Breast epithelium (tissue), 4 donors: ENCODE measurements at regions not wholly inside any gene's neighbourhood (a gene's known extent, or its start where the extent isn't known, plus 50 kb on each side); places are given as distances from the start of the nearest gene placed in this dataset.

Experiments
- DNase-seq, 2 donors: peaks; one replicate each; pipeline ENCODE4 v3.0.0-alpha.2; 2019; ENCODE audit warnings: low spot score in 2 of 2
- H3K27ac ChIP-seq, 2 donors: fragments of 200-600 bp; sonication (generic) in 1 of 2; one replicate each; pipeline ENCODE4 v1.5.1; 2016 to 2019; ENCODE audit warnings: mild to moderate bottlenecking in 1 of 2
- H3K27me3 ChIP-seq, 2 donors: fragments of 200-600 bp; sonication (generic) in 1 of 2; one replicate each; pipeline versions ENCODE4 v1.5.1 to v1.6.0; 2017 to 2019; ENCODE audit warnings: control low read depth in 1 of 2, mild to moderate bottlenecking in 1 of 2
- H3K36me3 ChIP-seq: fragments of 200-600 bp; one replicate; pipeline ENCODE4 v1.5.1; 2019
- H3K4me1 ChIP-seq, 2 donors: fragments of 200-600 bp; sonication (generic); one replicate each; pipeline ENCODE4 v1.5.1; 2016 to 2019; ENCODE audit warnings: control low read depth in 1 of 2
- H3K4me3 ChIP-seq, 3 donors: fragments of 200-600 bp; sonication (generic); 1 replicate in 2 of 3; 2 replicates in 1 of 3; pipeline ENCODE4 v1.5.1; 2016 to 2019; ENCODE audit warnings: mild to moderate bottlenecking in 3 of 3, moderate library complexity in 2 of 3
- H3K9me3 ChIP-seq, 2 donors: fragments of 200-600 bp; sonication (generic) in 1 of 2; one replicate each; pipeline ENCODE4 v1.5.1; 2016 to 2019; ENCODE audit warnings: control low read depth in 1 of 2
- POLR2A ChIP-seq: fragments of 450-650 bp; IDR thresholded peaks from one replicate; pipeline ENCODE4 v1.6.1; 2016; ENCODE audit warnings: antibody characterized with exemption, mild to moderate bottlenecking, moderate library complexity
- POLR2AphosphoS5 ChIP-seq, 3 donors: sonication (generic); formaldehyde crosslinking; IDR thresholded peaks; one replicate each; pipeline ENCODE4 v1.6.1; 2017; ENCODE audit warnings: antibody characterized with exemption in 3 of 3
- intact Hi-C: fragments of 100-400 bp; cut with DNase I; formaldehyde crosslinking; loops from one replicate; pipeline ENCODE4 v1.15.1; 2023; ENCODE audit warnings: low total_unique reads
- TF ChIP-seq, protein P1 (sequence below), 3 donors: fragments of 450-650 bp; IDR thresholded peaks; one replicate each; pipeline ENCODE4 v1.5.1; 2016 to 2017; ENCODE audit warnings: antibody characterized with exemption in 3 of 3, mild to moderate bottlenecking in 3 of 3, moderate library complexity in 3 of 3

DNA sequence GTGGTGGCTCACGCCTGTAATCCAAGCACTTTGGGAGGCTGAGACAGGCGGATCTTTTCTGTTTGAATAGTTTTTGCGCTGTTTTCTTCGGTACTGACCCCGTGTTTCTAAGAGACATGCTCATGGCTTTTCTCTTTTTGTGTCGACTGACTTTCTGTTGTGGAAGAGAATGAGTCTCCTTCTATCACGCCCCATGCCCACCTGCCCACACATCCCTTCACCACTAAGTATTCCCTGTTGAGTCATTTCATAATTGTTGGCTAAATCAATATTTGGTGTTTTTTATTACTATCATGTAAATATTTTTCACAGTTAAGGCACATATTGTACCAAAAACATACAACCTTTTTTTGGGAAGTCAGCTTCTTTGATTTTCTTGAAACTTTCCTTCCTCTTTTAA lies 198.8 kb upstream of the TWIST2 start:
- TF ChIP-seq POLR2AphosphoS5 (IDR thresholded peaks at IDR 0.05) (no peak), POLR2A (no peak)
- TF ChIP-seq, protein P1, sequence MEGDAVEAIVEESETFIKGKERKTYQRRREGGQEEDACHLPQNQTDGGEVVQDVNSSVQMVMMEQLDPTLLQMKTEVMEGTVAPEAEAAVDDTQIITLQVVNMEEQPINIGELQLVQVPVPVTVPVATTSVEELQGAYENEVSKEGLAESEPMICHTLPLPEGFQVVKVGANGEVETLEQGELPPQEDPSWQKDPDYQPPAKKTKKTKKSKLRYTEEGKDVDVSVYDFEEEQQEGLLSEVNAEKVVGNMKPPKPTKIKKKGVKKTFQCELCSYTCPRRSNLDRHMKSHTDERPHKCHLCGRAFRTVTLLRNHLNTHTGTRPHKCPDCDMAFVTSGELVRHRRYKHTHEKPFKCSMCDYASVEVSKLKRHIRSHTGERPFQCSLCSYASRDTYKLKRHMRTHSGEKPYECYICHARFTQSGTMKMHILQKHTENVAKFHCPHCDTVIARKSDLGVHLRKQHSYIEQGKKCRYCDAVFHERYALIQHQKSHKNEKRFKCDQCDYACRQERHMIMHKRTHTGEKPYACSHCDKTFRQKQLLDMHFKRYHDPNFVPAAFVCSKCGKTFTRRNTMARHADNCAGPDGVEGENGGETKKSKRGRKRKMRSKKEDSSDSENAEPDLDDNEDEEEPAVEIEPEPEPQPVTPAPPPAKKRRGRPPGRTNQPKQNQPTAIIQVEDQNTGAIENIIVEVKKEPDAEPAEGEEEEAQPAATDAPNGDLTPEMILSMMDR (IDR thresholded peaks at IDR 0.05) = no peak
- Histone ChIP-seq H3K9me3 (no peaks in the 10 kb centered on the region), H3K4me1 (no peaks in the 10 kb centered on the region), H3K27me3 (no peaks in the 10 kb centered on the region), H3K36me3 (no peaks in the 10 kb centered on the region), H3K27ac (no peak overlapping the region), H3K4me3 (no peak overlapping the region)
- peak in 1 of 2 donors; percentile 9 for DNase-seq
- intact Hi-C loops = loop anchor here (5.0 kb wide), 1 partner anchor 323 kb away; no protein-coding TSS in a partner anchor

DNA sequence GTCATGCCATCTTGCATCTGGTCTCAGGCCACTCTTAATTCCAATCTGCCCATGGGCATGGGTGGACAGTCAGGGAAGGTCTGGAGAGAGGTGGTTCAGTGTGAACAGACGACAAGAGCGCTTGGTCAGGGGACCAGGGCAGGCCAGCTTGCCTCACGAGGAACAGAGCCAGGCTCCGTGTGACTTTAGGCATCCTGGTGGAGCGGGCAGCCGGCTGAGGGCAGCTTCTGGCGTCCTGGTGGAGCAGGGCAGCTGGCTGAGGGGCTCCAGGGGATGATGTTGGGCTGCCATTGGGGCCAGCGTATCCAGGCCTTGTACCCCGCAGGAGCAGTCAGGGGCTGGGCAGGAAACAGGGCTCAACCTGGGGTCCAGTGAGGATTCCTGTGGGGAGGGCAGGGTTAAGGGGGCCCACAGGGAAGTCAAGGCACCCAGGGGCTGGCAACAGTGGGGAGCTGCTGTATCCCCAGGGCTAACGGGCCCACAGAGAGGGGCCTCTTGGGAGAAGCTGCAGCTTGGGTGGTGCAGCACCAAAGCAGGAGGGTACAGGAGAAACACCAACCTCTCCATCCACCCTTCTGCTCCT lies 197.9 kb upstream of the TWIST2 start:
- Histone ChIP-seq H3K27ac (no peak overlapping the region), H3K4me1 (no peaks in the 10 kb centered on the region), H3K9me3 (no peaks in the 10 kb centered on the region), H3K36me3 (no peaks in the 10 kb centered on the region), H3K27me3 (no peaks in the 10 kb centered on the region), H3K4me3 (no peak overlapping the region)
- no peak for TF ChIP-seq POLR2A
- no peak for TF ChIP-seq POLR2AphosphoS5 (IDR thresholded peaks at IDR 0.05)
- TF ChIP-seq, protein P1 (IDR thresholded peaks at IDR 0.05) = no peak
- DNase-seq = peak in 1 of 2 donors; percentile 7
- intact Hi-C loops = loop anchor here (5.0 kb wide), 1 partner anchor 322 kb away; no protein-coding TSS in a partner anchor

DNA sequence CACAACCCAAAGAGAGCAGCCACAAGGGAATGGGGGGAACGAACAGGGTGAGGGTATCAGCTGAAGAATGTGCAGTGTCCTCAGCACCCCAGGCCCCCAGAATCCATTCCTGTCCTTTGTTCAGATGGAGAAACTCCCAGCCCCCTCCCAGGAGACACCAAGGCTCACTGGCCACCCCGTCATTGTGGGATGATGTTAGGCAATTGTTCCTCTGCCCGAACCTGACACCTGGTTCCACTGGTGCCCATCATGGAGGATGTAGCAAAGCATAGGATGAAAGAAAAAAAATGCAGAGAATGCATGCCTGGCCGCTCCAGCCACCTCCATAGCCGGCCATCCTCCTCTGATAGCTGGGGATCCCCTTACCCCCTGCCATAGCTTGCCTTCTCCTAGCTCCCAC lies 197.3 kb upstream of the TWIST2 start:
- DNase-seq = peak in 1 of 2 donors; percentile 6
- Histone ChIP-seq H3K27ac (no peak overlapping the region), H3K36me3 (no peaks in the 10 kb centered on the region), H3K4me1 (no peaks in the 10 kb centered on the region), H3K4me3 (no peak overlapping the region), H3K9me3 (no peaks in the 10 kb centered on the region), H3K27me3 (no peaks in the 10 kb centered on the region)
- intact Hi-C loops = no loop called here
- TF ChIP-seq POLR2A (no peak), POLR2AphosphoS5 (IDR thresholded peaks at IDR 0.05) (no peak)
- TF ChIP-seq, protein P1 (IDR thresholded peaks at IDR 0.05) = no peak

DNA sequence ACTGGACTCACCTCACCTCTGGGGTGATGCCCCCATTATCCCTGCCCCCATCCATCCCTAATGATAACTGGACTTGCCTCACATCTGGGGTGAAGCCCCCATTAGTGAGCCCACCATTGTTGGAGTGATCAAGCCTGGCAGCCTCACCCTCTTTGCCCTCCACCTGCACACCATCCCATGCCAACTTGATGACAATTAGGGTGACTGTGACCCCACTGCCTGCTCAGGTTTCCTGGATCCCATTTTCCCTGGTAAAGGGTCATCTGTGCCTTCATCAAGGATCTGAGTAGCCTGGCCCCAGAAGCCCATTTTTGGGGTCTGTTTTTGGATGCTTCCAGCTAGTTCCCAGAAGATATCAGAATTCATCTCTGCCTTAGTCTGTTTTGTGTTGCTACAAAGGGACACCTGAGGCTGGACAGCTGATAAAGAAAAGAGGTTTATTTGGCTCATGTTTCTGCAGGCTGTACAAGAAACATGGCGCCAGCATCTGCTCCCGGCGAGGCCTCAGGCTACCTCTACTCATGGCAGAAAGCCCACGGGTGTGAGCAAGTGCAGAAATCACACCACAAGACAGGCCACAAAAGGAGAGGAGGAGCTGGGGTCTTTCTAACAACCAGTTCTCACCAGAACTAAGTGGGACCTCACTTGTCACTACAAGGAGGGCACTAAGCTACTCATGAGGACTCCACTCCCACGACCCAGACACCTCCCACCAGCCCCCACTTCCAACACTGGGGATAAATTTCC lies 196.4 kb upstream of the TWIST2 start:
- Histone ChIP-seq H3K4me3 (no peak overlapping the region), H3K4me1 (no peaks in the 10 kb centered on the region), H3K27ac (no peak overlapping the region), H3K9me3 (no peaks in the 10 kb centered on the region), H3K36me3 (no peaks in the 10 kb centered on the region), H3K27me3 (no peaks in the 10 kb centered on the region)
- intact Hi-C loops = no loop called here
- DNase-seq = peak in 1 of 2 donors; percentile 2
- TF ChIP-seq POLR2AphosphoS5 (IDR thresholded peaks at IDR 0.05) (no peak), POLR2A (no peak)
- TF ChIP-seq, protein P1 (IDR thresholded peaks at IDR 0.05) = no peak

DNA sequence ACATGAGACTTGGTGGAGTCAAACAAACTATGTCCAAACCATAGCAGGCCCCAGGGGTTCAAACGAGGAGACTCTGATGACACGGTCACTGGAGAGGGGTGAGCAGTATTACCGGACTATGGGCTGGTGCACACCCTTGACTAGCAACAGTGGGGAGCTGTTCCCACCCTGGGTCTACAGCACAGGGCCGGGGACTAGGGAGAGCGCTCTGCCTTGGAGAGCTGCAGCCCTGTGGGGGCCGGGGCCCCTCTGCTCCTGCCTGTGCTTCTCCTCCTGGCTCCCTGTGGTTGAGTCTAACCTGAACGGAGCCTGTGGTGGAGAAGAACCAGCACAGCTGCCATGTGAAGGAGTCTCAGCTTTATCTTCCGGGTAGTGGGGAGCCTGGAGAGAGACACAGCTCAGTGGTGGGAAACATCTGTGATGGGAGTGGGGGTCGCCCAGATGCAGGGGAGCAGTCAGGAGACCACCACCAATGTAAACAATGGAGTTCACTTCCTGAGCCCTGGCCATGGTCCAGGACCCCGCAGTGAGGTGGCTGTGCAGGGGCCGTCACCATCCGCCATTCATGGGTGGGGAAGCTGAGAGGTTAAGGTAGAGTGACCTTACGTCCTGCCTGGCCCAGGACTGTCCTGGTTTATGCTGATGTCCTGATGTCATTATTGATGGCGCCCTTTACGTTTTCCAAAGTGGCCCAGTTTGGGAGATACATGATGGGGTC lies 195.7 kb upstream of the TWIST2 start:
- Histone ChIP-seq H3K27ac (no peak overlapping the region), H3K36me3 (no peaks in the 10 kb centered on the region), H3K4me1 (no peaks in the 10 kb centered on the region), H3K27me3 (no peaks in the 10 kb centered on the region), H3K4me3 (no peak overlapping the region), H3K9me3 (no peaks in the 10 kb centered on the region)
- DNase-seq = peak in 1 of 2 donors; percentile 8
- TF ChIP-seq, protein P1 (IDR thresholded peaks at IDR 0.05) = no peak
- TF ChIP-seq POLR2A = no peak
- no peak for TF ChIP-seq POLR2AphosphoS5 (IDR thresholded peaks at IDR 0.05)
- intact Hi-C loops = no loop called here
